ENCODE measurements at regions not wholly inside any gene's neighbourhood (a gene's known extent, or its start where the extent isn't known, plus 50 kb on each side); places are given as distances from the start of the nearest gene placed in this dataset.
A peak's percentile ranks its signal among the peaks of the same experiment; 100 is the strongest.

- no peaks in the 10 kb centered on the region for H3K9me3 ChIP-seq (ENCODE audit: control insufficient read depth, insufficient read depth, low read length)
- H3K36me3 ChIP-seq (ENCODE audit: control insufficient read depth, insufficient read depth, low read length), result no peaks in the 10 kb centered on the region
- H3K4me3 ChIP-seq (ENCODE audit: low read depth, low read length), result no peak overlapping the region
- whole genome bisulfite sequencing (ENCODE audit: insufficient coverage), result 67% methylated on average over 1 of the region's 3 CpGs
- peak in 1 of 6 donors; percentile 49 for DNase-seq (ENCODE audit: low read depth in 4 of 6, low spot score in 6 of 6)
- H3K27me3 ChIP-seq (ENCODE audit: control insufficient read depth, insufficient read depth, low read length), result no peaks in the 10 kb centered on the region
- H3K27ac ChIP-seq (ENCODE audit: low read depth, low read length), result no peak overlapping the region
- no peaks in the 10 kb centered on the region for H3K4me1 ChIP-seq (ENCODE audit: control insufficient read depth, insufficient read depth, low read length)
These were observed 1687.5 kb downstream of the STIM2 start for GRCh38 chr4:28548136-28548535.

- DNase-seq (ENCODE audit: low read depth in 4 of 6, low spot score in 6 of 6), result peak in 1 of 6 donors; percentile 78
- no peak overlapping the region for H3K27ac ChIP-seq (ENCODE audit: low read depth, low read length)
- H3K4me1 ChIP-seq (ENCODE audit: control insufficient read depth, insufficient read depth, low read length), result no peaks in the 10 kb centered on the region
- H3K27me3 ChIP-seq (ENCODE audit: control insufficient read depth, insufficient read depth, low read length), result no peaks in the 10 kb centered on the region
- WGBS (ENCODE audit: insufficient coverage), result 61% methylated on average over 4 of the region's 6 CpGs
- H3K4me3 ChIP-seq (ENCODE audit: low read depth, low read length), result no peak overlapping the region
- H3K36me3 ChIP-seq (ENCODE audit: control insufficient read depth, insufficient read depth, low read length), result no peaks in the 10 kb centered on the region
- H3K9me3 ChIP-seq (ENCODE audit: control insufficient read depth, insufficient read depth, low read length), result no peaks in the 10 kb centered on the region
These were observed 1688.0 kb downstream of the STIM2 start for GRCh38 chr4:28548594-28548993.

GRCh38 chr4:28555866-28556265 lies 1695.2 kb downstream of the STIM2 start:
- Histone ChIP-seq H3K9me3 (ENCODE audit: control insufficient read depth, insufficient read depth, low read length) (no peaks in the 10 kb centered on the region), H3K36me3 (ENCODE audit: control insufficient read depth, insufficient read depth, low read length) (no peaks in the 10 kb centered on the region), H3K4me3 (ENCODE audit: low read depth, low read length) (no peak overlapping the region), H3K4me1 (ENCODE audit: control insufficient read depth, insufficient read depth, low read length) (no peaks in the 10 kb centered on the region), H3K27ac (ENCODE audit: low read depth, low read length) (no peak overlapping the region), H3K27me3 (ENCODE audit: control insufficient read depth, insufficient read depth, low read length) (no peaks in the 10 kb centered on the region)
- WGBS (ENCODE audit: insufficient coverage), result 75% methylated on average over 2 of the region's 2 CpGs
- no peak for DNase-seq (ENCODE audit: low read depth in 4 of 6, low spot score in 6 of 6)

GRCh38 chr4:28557755-28558154 lies 1697.1 kb downstream of the STIM2 start:
- H3K27ac ChIP-seq (ENCODE audit: low read depth, low read length), result no peak overlapping the region
- H3K36me3 ChIP-seq (ENCODE audit: control insufficient read depth, insufficient read depth, low read length), result no peaks in the 10 kb centered on the region
- H3K4me1 ChIP-seq (ENCODE audit: control insufficient read depth, insufficient read depth, low read length), result no peaks in the 10 kb centered on the region
- H3K27me3 ChIP-seq (ENCODE audit: control insufficient read depth, insufficient read depth, low read length), result no peaks in the 10 kb centered on the region
- DNase-seq (ENCODE audit: low read depth in 4 of 6, low spot score in 6 of 6), result no peak
- no peaks in the 10 kb centered on the region for H3K9me3 ChIP-seq (ENCODE audit: control insufficient read depth, insufficient read depth, low read length)
- 74% methylated on average over 2 of the region's 2 CpGs for WGBS (ENCODE audit: insufficient coverage)
- no peak overlapping the region for H3K4me3 ChIP-seq (ENCODE audit: low read depth, low read length)

GRCh38 chr4:28558895-28559294 lies 1698.3 kb downstream of the STIM2 start:
- H3K36me3 ChIP-seq (ENCODE audit: control insufficient read depth, insufficient read depth, low read length), result no peaks in the 10 kb centered on the region
- H3K27me3 ChIP-seq (ENCODE audit: control insufficient read depth, insufficient read depth, low read length), result no peaks in the 10 kb centered on the region
- no peak for DNase-seq (ENCODE audit: low read depth in 4 of 6, low spot score in 6 of 6)
- no peaks in the 10 kb centered on the region for H3K4me1 ChIP-seq (ENCODE audit: control insufficient read depth, insufficient read depth, low read length)
- no peak overlapping the region for H3K27ac ChIP-seq (ENCODE audit: low read depth, low read length)
- WGBS (ENCODE audit: insufficient coverage), result 90% methylated on average over 2 of the region's 2 CpGs
- no peaks in the 10 kb centered on the region for H3K9me3 ChIP-seq (ENCODE audit: control insufficient read depth, insufficient read depth, low read length)
- no peak overlapping the region for H3K4me3 ChIP-seq (ENCODE audit: low read depth, low read length)

GRCh38 chr4:28562913-28563312 lies 1702.3 kb downstream of the STIM2 start:
- H3K27ac ChIP-seq (ENCODE audit: low read depth, low read length), result no peak overlapping the region
- no peaks in the 10 kb centered on the region for H3K9me3 ChIP-seq (ENCODE audit: control insufficient read depth, insufficient read depth, low read length)
- no peaks in the 10 kb centered on the region for H3K4me1 ChIP-seq (ENCODE audit: control insufficient read depth, insufficient read depth, low read length)
- H3K36me3 ChIP-seq (ENCODE audit: control insufficient read depth, insufficient read depth, low read length), result no peaks in the 10 kb centered on the region
- WGBS (ENCODE audit: insufficient coverage), result no CpG with 5 or more reads among the region's 4 CpGs
- no peak for DNase-seq (ENCODE audit: low read depth in 4 of 6, low spot score in 6 of 6)
- no peak overlapping the region for H3K4me3 ChIP-seq (ENCODE audit: low read depth, low read length)
- H3K27me3 ChIP-seq (ENCODE audit: control insufficient read depth, insufficient read depth, low read length), result no peaks in the 10 kb centered on the region

GRCh38 chr4:28565396-28565795 lies 1704.8 kb downstream of the STIM2 start:
- no peak overlapping the region for H3K4me3 ChIP-seq (ENCODE audit: low read depth, low read length)
- H3K27me3 ChIP-seq (ENCODE audit: control insufficient read depth, insufficient read depth, low read length), result no peaks in the 10 kb centered on the region
- no peak overlapping the region for H3K27ac ChIP-seq (ENCODE audit: low read depth, low read length)
- H3K9me3 ChIP-seq (ENCODE audit: control insufficient read depth, insufficient read depth, low read length), result no peaks in the 10 kb centered on the region
- H3K4me1 ChIP-seq (ENCODE audit: control insufficient read depth, insufficient read depth, low read length), result no peaks in the 10 kb centered on the region
- WGBS (ENCODE audit: insufficient coverage), result no CpG with 5 or more reads among the region's 2 CpGs
- no peaks in the 10 kb centered on the region for H3K36me3 ChIP-seq (ENCODE audit: control insufficient read depth, insufficient read depth, low read length)
- DNase-seq (ENCODE audit: low read depth in 4 of 6, low spot score in 6 of 6), result no peak

GRCh38 chr4:28600958-28601357 lies 1740.3 kb downstream of the STIM2 start:
- no peaks in the 10 kb centered on the region for H3K36me3 ChIP-seq (ENCODE audit: control insufficient read depth, insufficient read depth, low read length)
- no peak overlapping the region for H3K27ac ChIP-seq (ENCODE audit: low read depth, low read length)
- WGBS (ENCODE audit: insufficient coverage), result no CpG with 5 or more reads among the region's 2 CpGs
- no peak for DNase-seq (ENCODE audit: low read depth in 4 of 6, low spot score in 6 of 6)
- H3K4me3 ChIP-seq (ENCODE audit: low read depth, low read length), result no peak overlapping the region
- H3K4me1 ChIP-seq (ENCODE audit: control insufficient read depth, insufficient read depth, low read length), result no peaks in the 10 kb centered on the region
- no peaks in the 10 kb centered on the region for H3K9me3 ChIP-seq (ENCODE audit: control insufficient read depth, insufficient read depth, low read length)
- no peaks in the 10 kb centered on the region for H3K27me3 ChIP-seq (ENCODE audit: control insufficient read depth, insufficient read depth, low read length)

GRCh38 chr4:28621591-28621990 lies 1761.0 kb downstream of the STIM2 start:
- peak in 1 of 6 donors; percentile 32 for DNase-seq (ENCODE audit: low read depth in 4 of 6, low spot score in 6 of 6)
- no peaks in the 10 kb centered on the region for H3K27me3 ChIP-seq (ENCODE audit: control insufficient read depth, insufficient read depth, low read length)
- no peaks in the 10 kb centered on the region for H3K36me3 ChIP-seq (ENCODE audit: control insufficient read depth, insufficient read depth, low read length)
- no peaks in the 10 kb centered on the region for H3K9me3 ChIP-seq (ENCODE audit: control insufficient read depth, insufficient read depth, low read length)
- WGBS (ENCODE audit: insufficient coverage), result no CpG with 5 or more reads among the region's 3 CpGs
- H3K27ac ChIP-seq (ENCODE audit: low read depth, low read length), result no peak overlapping the region
- no peak overlapping the region for H3K4me3 ChIP-seq (ENCODE audit: low read depth, low read length)
- no peaks in the 10 kb centered on the region for H3K4me1 ChIP-seq (ENCODE audit: control insufficient read depth, insufficient read depth, low read length)

- no CpG with 5 or more reads among the region's 3 CpGs for WGBS (ENCODE audit: insufficient coverage)
- DNase-seq (ENCODE audit: low read depth in 4 of 6, low spot score in 6 of 6), result no peak
- no peaks in the 10 kb centered on the region for H3K4me1 ChIP-seq (ENCODE audit: control insufficient read depth, insufficient read depth, low read length)
These were observed 1776.3 kb downstream of the STIM2 start for GRCh38 chr4:28636971-28637370.

More at GRCh38 chr4:28636971-28637370, 1776.3 kb downstream of the STIM2 start:
- no peak overlapping the region for H3K4me3 ChIP-seq (ENCODE audit: low read depth, low read length)
- no peak overlapping the region for H3K27ac ChIP-seq (ENCODE audit: low read depth, low read length)
- no peaks in the 10 kb centered on the region for H3K9me3 ChIP-seq (ENCODE audit: control insufficient read depth, insufficient read depth, low read length)
- H3K27me3 ChIP-seq (ENCODE audit: control insufficient read depth, insufficient read depth, low read length), result no peaks in the 10 kb centered on the region
- H3K36me3 ChIP-seq (ENCODE audit: control insufficient read depth, insufficient read depth, low read length), result no peaks in the 10 kb centered on the region

Measured in spinal cord (tissue), 9 donors.